Stimulated activated CD4-positive, alpha-beta T cell treated with anti-CD3 and anti-CD28 coated beads, Interleukin-12 subunit alpha, Interleukin-12 subunit beta, amount 100 ng/mL, for 4 hours (primary cell): ENCODE measurements at regions not wholly inside any gene's neighbourhood (a gene's known extent, or its start where the extent isn't known, plus 50 kb on each side); places are given as distances from the start of the nearest gene placed in this dataset.
"Not testable (repeated sequence)": the region's sequence is repeated elsewhere in the genome, so short reads cannot be mapped to it uniquely, and the experiment has no call there.

Experiments
- DNase-seq: peaks from one replicate; pipeline ENCODE4 v3.0.0-alpha.2; 2020

- no peak for DNase-seq
Measured at GRCh38 chr6:14375930-14376329, 258.4 kb downstream of the CD83 start.

DNA sequence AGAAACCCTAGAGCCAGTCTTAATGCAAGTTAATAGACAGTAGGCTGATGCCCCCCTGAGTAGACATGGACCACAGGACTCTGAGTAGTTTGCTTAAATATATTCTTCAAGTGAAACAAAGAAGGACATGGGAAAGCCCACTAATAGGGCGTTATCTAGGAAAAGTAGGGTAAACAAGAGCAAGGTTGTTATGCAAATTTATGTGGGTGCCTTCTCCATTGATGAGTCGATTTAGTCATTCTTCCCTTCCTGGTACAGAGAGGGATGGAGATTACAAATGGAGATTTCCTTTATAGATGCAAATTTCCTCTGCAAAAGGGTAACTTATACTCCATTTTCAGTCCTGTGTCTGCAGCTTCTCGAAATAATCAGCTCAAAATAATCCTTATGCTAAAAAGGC is 262.0 kb downstream of the CD83 start:
- DNase-seq = no peak

GRCh38 chr6:14380086-14380820 is 262.7 kb downstream of the CD83 start:
- no peak for DNase-seq

DNA sequence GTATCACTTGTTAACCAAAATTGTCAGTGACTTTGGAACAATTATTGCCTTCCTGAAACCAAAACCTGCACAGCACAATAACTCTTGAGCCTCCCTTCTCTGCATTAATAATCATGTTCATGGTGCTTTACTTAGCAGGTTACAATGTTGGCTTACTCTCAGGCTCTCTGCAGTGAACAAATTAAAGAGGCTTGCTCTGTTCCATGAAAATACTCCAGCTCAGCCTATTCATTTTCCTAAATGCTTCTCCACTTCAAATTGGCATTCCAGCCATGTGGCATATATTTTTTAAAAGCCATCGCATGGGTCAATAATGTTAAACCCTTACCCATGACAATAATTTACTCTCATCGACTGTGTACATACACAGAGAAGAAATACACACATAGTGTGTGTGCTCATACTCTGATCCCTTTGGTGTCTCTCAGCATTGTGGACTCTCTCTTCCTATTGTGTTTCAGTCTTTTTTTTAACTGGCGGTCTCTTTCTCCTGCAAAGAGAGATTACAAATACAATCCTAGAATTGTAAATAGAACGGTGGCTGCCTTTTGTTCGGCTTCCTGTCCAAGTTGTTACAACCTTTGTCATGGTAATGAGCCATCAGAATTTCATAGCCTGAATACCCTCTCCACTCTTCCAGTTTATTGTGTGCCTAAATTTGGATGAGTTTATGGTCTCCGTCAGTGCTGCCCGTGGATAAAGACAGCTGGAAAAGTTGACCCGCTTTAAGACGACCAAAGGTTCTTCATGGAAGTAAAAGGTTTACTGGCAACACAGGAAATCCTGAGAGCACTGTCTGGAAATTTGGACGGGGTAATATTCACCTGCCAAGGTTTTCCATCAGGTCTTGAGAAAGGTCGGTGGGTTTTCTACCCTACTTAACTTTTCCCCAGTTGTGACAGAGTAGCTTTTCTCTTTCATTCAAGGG is 263.6 kb downstream of the CD83 start:
- no peak for DNase-seq

DNA sequence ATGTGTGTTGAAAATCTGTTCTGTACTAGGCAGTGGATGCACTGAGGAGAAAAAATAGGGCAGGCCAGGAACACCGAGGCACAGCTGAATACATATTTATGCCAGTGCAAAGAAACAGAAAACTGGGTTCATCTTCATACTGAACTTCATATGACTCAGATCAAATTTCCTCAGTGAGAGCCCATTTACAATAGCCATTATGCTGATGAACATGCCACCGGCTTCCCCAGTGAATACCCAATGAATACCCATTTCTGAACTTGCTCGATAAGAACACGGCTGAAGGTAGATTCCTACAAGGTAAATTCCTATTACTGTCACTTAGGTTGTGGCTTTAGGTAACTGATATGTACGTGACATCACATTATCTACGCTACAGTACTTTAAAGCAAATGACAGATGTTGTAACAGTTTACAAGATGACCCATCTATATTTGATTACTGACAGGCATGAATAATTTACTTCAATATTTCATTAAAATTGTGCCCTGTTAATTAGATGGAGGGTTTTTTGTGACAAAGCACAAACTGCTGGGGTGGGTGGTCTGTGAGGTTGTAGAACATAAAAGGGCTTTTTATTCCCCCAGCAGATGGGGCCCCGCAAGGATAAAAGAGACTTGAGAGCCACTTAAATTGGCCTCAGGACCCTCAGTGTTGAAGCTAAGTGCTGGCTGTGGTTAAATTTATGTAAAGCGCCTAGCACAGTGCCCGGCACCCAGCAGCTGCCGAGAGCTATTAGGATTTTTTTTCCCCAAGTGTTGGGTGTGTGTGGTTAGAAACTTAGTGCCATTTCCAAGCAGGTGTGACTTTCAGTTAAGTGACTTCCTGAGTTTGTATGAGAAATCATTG is 264.5 kb downstream of the CD83 start:
- DNase-seq = no peak

GRCh38 chr6:14382678-14383236 is 265.2 kb downstream of the CD83 start:
- no peak for DNase-seq

GRCh38 chr6:14383393-14384174 is 266.0 kb downstream of the CD83 start:
- no peak for DNase-seq

GRCh38 chr6:14384175-14384949 is 266.8 kb downstream of the CD83 start:
- no peak for DNase-seq

GRCh38 chr6:14386263-14386662 is 268.7 kb downstream of the CD83 start:
- DNase-seq = no peak

DNA sequence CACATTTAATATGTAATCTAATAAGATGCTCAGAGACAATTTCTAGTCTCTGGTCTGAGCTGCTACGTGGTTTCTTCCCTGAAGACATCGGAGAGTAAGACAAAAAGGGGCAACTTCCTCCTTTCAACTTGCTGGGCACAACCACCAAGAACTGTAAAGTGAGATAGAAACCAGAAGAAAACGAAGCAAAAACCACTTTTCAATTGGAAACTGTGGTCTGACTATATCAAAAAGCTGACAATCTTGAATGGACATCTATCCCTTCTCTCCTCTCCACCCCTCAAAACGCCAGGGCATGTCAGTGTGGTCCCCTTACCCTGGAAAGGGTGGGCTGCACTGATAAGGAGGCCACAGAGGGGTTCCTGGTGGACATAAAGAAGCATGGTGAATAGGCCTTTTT is 269.1 kb downstream of the CD83 start:
- no peak for DNase-seq

GRCh38 chr6:14388371-14388770 is 270.8 kb downstream of the CD83 start:
- no peak for DNase-seq

GRCh38 chr6:14389776-14390175 is 272.2 kb downstream of the CD83 start:
- not testable (repeated sequence) for DNase-seq

GRCh38 chr6:14390805-14391204 is 273.2 kb downstream of the CD83 start:
- DNase-seq = no peak

DNA sequence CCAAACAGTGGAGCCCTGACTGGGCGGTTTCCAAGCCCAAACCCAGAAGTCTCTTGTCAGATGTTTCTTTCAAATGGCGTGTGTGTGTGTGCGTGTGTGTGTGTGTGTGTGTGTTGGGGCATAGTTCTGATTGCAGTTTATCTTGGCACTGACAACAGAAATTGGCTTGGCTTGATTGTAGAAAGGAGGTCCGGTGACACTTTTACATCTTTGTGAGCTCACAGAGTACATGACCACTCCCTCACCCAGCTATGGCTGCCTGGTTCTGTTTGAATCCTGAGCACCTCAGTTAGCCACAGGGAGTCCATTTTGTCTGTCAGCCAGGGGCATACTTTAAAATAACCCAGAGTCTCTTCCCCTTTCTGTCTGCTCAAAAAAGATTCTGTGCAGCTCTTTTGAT is 276.3 kb downstream of the CD83 start:
- no peak for DNase-seq

DNA sequence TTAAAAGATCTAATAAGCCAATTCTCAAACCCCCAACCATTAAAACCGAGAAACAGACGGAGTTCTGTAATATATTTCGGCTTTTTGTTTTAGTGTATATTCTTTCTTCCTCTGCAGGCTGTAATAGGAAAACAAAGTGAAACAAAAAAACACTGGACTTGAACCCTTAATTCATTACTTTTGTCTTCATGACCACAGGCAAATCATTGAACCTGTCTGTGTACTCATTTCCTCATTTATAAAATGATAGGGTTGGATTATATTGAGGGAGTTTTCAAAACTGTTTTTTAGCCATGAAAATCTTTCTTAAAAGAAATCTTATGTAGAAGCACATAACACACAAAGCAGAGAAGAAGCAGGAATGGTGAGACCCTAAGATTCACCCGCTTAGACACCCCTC is 278.8 kb downstream of the CD83 start:
- DNase-seq = no peak

GRCh38 chr6:14396826-14397517 is 279.4 kb downstream of the CD83 start:
- DNase-seq = peak; percentile 5

DNA sequence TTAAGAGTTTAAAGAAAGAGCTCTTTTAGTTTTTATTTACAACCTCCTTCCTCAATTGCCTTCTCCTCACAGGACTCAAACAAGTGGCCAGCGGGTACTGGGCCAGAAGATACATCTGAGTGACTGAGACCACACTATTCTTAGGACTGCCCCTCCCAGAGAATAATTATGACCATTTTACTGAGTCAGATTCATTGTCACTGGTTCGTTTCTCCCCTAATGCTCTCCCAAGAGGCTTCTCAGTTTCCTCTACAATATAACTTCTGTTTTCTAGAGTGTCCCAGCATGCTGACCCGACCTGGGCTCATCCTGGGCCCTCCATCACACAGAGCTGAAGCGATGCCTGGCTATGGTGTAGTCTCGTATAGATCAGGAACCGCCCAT is 279.9 kb downstream of the CD83 start:
- no peak for DNase-seq

- DNase-seq = no peak
Measured at GRCh38 chr6:14398953-14399352, 281.4 kb downstream of the CD83 start.

DNA sequence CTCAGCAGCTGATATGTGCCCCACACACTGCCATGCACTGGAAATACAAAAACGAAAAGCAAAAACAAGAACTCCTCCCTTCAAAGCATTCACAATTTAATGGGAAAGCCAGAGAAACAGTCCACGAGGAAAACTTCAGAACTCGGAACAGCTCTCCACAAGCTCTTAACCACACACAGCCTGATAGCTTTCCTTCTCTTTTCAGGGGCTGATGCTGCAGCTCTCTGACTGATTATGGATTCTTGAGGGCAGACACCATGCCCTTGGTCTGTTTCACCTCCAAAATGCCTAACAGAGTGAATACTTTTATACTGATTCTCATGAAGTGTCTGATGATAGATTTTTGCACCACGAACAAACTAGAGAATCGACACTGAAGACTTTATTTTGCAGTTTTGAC is 282.1 kb downstream of the CD83 start:
- DNase-seq = no peak

DNA sequence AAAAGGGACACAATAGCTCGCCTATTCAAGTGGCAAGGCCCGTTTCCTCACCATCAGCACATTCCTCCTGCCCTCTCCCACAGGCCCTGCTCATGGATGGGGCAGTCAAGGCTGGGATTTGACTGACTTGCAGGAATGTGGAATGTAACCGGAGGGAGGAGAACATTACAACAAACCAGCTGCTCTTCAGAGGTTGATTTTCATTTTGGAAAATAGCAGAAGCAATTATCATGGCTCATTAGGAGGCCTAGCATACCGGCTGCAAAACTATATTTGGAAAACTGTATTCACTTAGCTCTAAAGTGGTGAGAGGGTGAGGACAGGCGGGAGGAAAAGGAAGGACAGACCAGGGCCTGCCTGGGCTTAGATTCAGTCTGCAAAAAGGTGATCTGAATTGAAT is 283.7 kb downstream of the CD83 start:
- DNase-seq = no peak
